ENCODE measurements at regions not wholly inside any gene's neighbourhood (a gene's known extent, or its start where the extent isn't known, plus 50 kb on each side); places are given as distances from the start of the nearest gene placed in this dataset.

DNA sequence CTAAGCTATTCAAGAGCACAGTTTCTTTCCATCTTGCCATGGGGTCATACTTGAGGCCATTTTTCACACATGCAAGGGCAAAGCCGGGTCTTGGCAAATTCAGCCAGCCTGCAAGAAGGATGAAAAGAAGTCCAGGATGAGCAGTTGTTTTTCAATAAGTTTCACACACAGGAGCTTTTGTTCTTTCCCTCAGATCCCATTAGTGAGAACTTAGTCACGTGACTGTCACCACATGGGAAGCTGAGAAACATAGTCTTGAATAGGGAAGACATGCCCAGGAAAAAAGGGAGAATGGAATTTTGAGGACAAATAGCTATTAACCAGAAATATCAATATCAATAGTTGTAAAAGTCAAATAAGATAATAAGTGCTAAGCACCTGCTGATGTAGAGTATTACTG is 137.7 kb downstream of the AHR start:
- TF ChIP-seq POLR2A (IDR thresholded peaks at IDR 0.05; ENCODE audit: low read depth, low read length) (no peak), POLR2AphosphoS5 (IDR thresholded peaks at IDR 0.05; ENCODE audit: low read depth, low read length) (no peak), TAF1 (IDR thresholded peaks at IDR 0.05; ENCODE audit: borderline replicate concordance, low read depth, low read length) (no peak)
